ENCODE measurements at regions not wholly inside any gene's neighbourhood (a gene's known extent, or its start where the extent isn't known, plus 50 kb on each side); places are given as distances from the start of the nearest gene placed in this dataset.

DNA sequence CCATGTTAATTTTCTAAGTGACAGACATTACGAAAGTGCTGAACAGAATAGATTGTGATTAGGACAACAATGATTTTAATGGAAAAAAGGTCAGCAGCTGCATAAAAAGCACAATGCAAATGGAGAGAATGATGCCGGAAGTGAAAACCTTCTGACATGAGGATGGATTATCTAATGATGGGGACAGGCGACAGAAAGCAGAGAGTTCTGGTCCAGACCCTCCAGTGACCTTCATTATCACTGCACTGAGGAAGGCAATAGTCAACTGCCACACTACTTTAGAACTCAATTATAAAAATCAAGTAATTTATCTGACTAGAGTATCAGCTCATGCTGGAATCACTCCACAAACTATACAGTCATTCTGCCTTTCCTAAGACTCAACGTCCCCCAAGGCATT, 746.1 kb upstream of the EPHA5 start:
- Histone ChIP-seq H3K4me2 (ENCODE audit: insufficient read depth, low read length) (no peak overlapping the region), H3K9me3 (replicated peaks; ENCODE audit: control insufficient read depth, insufficient read depth, low read length) (no peaks in the 10 kb centered on the region)
- CTCF ChIA-PET = no interaction called here

DNA sequence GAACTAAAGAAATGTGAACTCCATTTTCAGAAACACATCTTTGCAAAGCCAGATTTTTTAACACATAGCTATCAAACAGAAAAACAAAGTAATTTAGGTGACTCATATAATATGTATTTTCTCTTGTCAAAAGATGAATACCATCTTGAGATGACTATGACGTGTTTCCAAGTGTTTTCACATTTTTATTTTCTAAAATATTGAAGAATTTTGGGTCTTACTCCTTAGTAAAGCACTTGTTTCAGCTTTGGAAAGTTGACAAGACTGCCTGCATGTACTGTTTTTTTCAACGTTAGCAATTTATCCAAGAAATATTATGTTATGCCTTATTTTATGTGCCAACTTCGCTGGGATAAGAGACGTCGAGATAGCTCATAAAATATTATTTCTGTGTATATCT, 733.9 kb upstream of the EPHA5 start:
- H3K9me3 ChIP-seq (replicated peaks; ENCODE audit: control insufficient read depth, insufficient read depth, low read length) = no peaks in the 10 kb centered on the region
- POLR2A ChIA-PET = no interaction called here
- H3K4me2 ChIP-seq (ENCODE audit: insufficient read depth, low read length) = no peak overlapping the region
- no peaks in the 10 kb centered on the region for H3K4me1 ChIP-seq (ENCODE audit: control insufficient read depth, extremely low read depth, insufficient read depth, low read length)
- H4K20me1 ChIP-seq (replicated peaks; ENCODE audit: control insufficient read depth, extremely low read depth, insufficient read depth, low read length) = no peaks in the 10 kb centered on the region
- dilution Hi-C loops (cut with MboI; ENCODE audit: extremely low pct_ligation_motif_present, low sequenced_read_pairs) (no loop called here), intact Hi-C loops (cut with micrococcal nuclease) (no loop called here)
- FAIRE-seq (no peak), DNase-seq (ENCODE audit: low read depth, low spot score) (no peak)
- H2AFZ ChIP-seq (ENCODE audit: low read depth, low read length) = no peak overlapping the region
- H3K4me3 ChIP-seq (replicated peaks in 1 of 3; ENCODE audit: insufficient read depth in 1 of 3, low read depth in 1 of 3, low read length in 3 of 3) = no peak overlapping the region
- H3K27ac ChIP-seq (ENCODE audit: insufficient read depth, low read depth, low read length) = no peak overlapping the region
- H3K27me3 ChIP-seq (ENCODE audit: control insufficient read depth in 2 of 2, insufficient read depth in 2 of 2, low read length in 2 of 2) = no peaks in the 10 kb centered on the region
- no peaks in the 10 kb centered on the region for H3K9me1 ChIP-seq (replicated peaks; ENCODE audit: control insufficient read depth, extremely low read depth, insufficient read depth, low read length)
- H3K9ac ChIP-seq (replicated peaks; ENCODE audit: extremely low read depth, insufficient read depth, low read length) = no peak overlapping the region
- H3K36me3 ChIP-seq (ENCODE audit: control insufficient read depth in 2 of 2, extremely low read depth in 1 of 2, insufficient read depth in 2 of 2, low read length in 2 of 2) = no peaks in the 10 kb centered on the region
- CTCF ChIA-PET = interaction anchor here (1.4 kb wide), 1 partner anchor 11 kb away, joined by 3 read pairs; no protein-coding TSS in a partner anchor
- TF ChIP-seq JUN (IDR thresholded peaks at IDR 0.05; ENCODE audit: borderline replicate concordance, insufficient read depth, insufficient read length, low read depth) (no peak), MYC (IDR thresholded peaks at IDR 0.05; ENCODE audit: low read depth, low read length) (no peak), GATA2 (IDR thresholded peaks at IDR 0.05; ENCODE audit: insufficient read depth, insufficient read length, low read depth, low read length) (no peak), POLR2AphosphoS5 (IDR thresholded peaks at IDR 0.05; ENCODE audit: insufficient read depth, low read depth, low read length) (no peak), POLR2A (IDR thresholded peaks at IDR 0.05; ENCODE audit: low read depth, low read length) (no peak), FOS (IDR thresholded peaks at IDR 0.05; ENCODE audit: borderline replicate concordance, insufficient read depth, low read length) (no peak), EZH2 (IDR thresholded peaks at IDR 0.05; ENCODE audit: borderline replicate concordance, low read depth, low read length, severe bottlenecking) (no peak)
- TF ChIP-seq, protein P1, sequence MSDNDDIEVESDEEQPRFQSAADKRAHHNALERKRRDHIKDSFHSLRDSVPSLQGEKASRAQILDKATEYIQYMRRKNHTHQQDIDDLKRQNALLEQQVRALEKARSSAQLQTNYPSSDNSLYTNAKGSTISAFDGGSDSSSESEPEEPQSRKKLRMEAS (IDR thresholded peaks at IDR 0.05; ENCODE audit: insufficient read depth, insufficient read length) = no peak
- TF ChIP-seq, protein P2, sequence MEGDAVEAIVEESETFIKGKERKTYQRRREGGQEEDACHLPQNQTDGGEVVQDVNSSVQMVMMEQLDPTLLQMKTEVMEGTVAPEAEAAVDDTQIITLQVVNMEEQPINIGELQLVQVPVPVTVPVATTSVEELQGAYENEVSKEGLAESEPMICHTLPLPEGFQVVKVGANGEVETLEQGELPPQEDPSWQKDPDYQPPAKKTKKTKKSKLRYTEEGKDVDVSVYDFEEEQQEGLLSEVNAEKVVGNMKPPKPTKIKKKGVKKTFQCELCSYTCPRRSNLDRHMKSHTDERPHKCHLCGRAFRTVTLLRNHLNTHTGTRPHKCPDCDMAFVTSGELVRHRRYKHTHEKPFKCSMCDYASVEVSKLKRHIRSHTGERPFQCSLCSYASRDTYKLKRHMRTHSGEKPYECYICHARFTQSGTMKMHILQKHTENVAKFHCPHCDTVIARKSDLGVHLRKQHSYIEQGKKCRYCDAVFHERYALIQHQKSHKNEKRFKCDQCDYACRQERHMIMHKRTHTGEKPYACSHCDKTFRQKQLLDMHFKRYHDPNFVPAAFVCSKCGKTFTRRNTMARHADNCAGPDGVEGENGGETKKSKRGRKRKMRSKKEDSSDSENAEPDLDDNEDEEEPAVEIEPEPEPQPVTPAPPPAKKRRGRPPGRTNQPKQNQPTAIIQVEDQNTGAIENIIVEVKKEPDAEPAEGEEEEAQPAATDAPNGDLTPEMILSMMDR (IDR thresholded peaks at IDR 0.05; ENCODE audit: extremely low read depth in 1 of 2, insufficient read depth in 1 of 2, low read depth in 1 of 2, low read length in 2 of 2) = no peak
- no TSS peak for BruUV-seq (replicated peaks)
- no peaks in the 10 kb centered on the region for H3K79me2 ChIP-seq (ENCODE audit: control insufficient read depth, insufficient read depth, low read length)

More for the DNA sequence above, 746.1 kb upstream of the EPHA5 start:
- Histone ChIP-seq H3K9ac (replicated peaks; ENCODE audit: extremely low read depth, insufficient read depth, low read length) (no peak overlapping the region), H3K4me3 (replicated peaks in 1 of 3; ENCODE audit: insufficient read depth in 1 of 3, low read depth in 1 of 3, low read length in 3 of 3) (no peak overlapping the region), H3K9me1 (replicated peaks; ENCODE audit: control insufficient read depth, extremely low read depth, insufficient read depth, low read length) (no peaks in the 10 kb centered on the region), H3K36me3 (ENCODE audit: control insufficient read depth in 2 of 2, extremely low read depth in 1 of 2, insufficient read depth in 2 of 2, low read length in 2 of 2) (no peaks in the 10 kb centered on the region), H3K79me2 (ENCODE audit: control insufficient read depth, insufficient read depth, low read length) (no peaks in the 10 kb centered on the region), H3K27me3 (ENCODE audit: control insufficient read depth in 2 of 2, insufficient read depth in 2 of 2, low read length in 2 of 2) (no peaks in the 10 kb centered on the region), H3K4me1 (ENCODE audit: control insufficient read depth, extremely low read depth, insufficient read depth, low read length) (no peaks in the 10 kb centered on the region), H2AFZ (ENCODE audit: low read depth, low read length) (no peak overlapping the region), H4K20me1 (replicated peaks; ENCODE audit: control insufficient read depth, extremely low read depth, insufficient read depth, low read length) (no peaks in the 10 kb centered on the region), H3K27ac (ENCODE audit: insufficient read depth, low read depth, low read length) (no peak overlapping the region)
- no peak for TF ChIP-seq FOS (IDR thresholded peaks at IDR 0.05; ENCODE audit: borderline replicate concordance, insufficient read depth, low read length)
- TF ChIP-seq JUN (IDR thresholded peaks at IDR 0.05; ENCODE audit: borderline replicate concordance, insufficient read depth, insufficient read length, low read depth) = no peak
- TF ChIP-seq, protein P2 (IDR thresholded peaks at IDR 0.05; ENCODE audit: extremely low read depth in 1 of 2, insufficient read depth in 1 of 2, low read depth in 1 of 2, low read length in 2 of 2) = no peak
- intact Hi-C loops (cut with micrococcal nuclease) (no loop called here), dilution Hi-C loops (cut with MboI; ENCODE audit: extremely low pct_ligation_motif_present, low sequenced_read_pairs) (no loop called here)
- no TSS peak for BruUV-seq (replicated peaks)
- POLR2A ChIA-PET = no interaction called here
- FAIRE-seq (no peak), DNase-seq (ENCODE audit: low read depth, low spot score) (no peak)

Data from endothelial cell of umbilical vein (primary cell).